ENCODE measurements at regions not wholly inside any gene's neighbourhood (a gene's known extent, or its start where the extent isn't known, plus 50 kb on each side); places are given as distances from the start of the nearest gene placed in this dataset.
"Not testable (repeated sequence)": the region's sequence is repeated elsewhere in the genome, so short reads cannot be mapped to it uniquely, and the experiment has no call there.

DNA sequence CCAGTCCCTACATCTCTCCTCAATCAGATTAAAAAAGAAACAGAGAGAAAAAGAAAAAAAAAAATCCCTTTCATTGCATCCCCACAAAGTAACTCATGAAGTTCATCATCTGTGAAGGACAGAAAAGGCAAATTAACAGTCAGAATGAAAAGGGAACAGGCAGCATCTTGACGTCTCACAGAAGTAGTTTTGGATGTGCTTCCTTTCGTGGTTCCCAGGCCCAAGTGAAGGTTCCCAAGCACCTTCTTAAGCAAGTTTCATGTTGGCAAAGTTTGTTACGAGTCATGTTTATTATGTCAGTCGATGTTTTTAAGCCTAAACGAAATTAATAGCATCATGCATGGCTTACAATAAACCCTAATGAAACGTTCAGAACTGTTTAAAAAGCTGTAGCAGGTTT, 475.2 kb downstream of the SETD4 start:
- in situ Hi-C loops (cut with MboI; ENCODE audit: low sequenced_read_pairs): no loop called here

DNA sequence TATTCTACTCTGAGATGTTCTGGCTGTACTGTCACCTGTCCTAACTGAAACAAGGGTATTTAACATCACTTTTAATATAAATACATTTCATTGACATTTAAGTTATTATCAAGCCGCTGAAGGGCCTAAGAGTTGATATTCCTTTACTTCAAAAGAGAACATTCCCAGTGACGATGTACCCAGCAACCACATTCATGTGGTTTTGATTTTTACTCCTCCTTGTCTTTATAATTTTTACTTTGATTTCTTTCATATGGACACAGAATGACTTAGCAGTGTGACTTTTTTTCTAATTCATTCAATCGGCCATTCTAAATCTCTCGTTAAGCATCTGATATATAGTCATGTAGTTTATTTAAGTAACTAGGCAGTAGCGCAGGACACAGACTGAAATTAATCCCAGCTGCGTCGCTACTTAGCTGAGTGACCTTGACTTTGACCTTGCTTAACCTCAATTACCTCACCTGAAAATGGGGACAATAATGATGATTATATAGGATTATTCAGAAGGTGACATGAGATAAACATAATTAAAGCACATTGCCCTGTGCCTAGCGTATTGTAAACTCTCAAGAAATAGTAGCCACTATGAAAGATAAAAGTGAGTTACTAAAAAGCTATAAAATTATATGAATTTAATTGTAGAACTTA, 476.6 kb downstream of the SETD4 start:
- in situ Hi-C loops (cut with MboI; ENCODE audit: low sequenced_read_pairs): no loop called here

DNA sequence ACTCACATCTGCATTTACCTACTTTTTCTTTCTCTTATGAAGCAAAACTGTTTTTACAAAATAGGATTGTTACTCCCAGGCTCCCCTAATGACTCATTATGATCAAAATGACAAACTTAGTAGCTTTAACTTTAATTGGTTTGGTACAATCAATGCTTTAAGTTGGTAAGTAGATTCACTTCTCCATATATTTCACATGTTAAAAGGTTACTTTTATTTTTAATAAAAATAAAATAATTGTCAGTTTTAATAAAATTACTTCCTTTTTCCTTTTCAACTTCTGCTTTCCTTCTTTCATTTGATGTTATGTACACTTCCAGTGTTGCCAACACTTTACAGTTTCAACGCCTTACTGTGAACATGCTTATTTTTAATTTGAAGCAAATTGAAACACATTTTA, 477.6 kb downstream of the SETD4 start:
- in situ Hi-C loops (cut with MboI; ENCODE audit: low sequenced_read_pairs): no loop called here

DNA sequence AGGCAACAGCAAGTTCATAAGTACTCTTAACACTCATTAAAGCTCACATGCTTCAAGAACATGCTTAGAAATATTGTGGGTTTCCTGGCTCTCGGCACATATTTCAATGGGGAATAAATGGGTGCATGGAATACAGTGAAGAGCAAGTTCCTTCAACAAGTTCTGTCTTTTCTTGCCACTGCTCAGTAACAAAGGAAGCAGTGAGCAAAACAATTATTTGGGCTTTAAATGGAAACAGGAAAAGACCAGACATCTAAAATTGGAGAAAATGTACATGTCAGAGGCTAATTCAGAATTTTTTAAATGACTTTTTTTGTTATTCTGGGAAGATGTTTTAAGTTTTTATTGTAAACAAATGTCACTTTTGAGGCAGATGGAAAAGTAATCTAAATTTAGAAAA, 478.7 kb downstream of the SETD4 start:
- in situ Hi-C loops (cut with MboI; ENCODE audit: low sequenced_read_pairs): no loop called here

DNA sequence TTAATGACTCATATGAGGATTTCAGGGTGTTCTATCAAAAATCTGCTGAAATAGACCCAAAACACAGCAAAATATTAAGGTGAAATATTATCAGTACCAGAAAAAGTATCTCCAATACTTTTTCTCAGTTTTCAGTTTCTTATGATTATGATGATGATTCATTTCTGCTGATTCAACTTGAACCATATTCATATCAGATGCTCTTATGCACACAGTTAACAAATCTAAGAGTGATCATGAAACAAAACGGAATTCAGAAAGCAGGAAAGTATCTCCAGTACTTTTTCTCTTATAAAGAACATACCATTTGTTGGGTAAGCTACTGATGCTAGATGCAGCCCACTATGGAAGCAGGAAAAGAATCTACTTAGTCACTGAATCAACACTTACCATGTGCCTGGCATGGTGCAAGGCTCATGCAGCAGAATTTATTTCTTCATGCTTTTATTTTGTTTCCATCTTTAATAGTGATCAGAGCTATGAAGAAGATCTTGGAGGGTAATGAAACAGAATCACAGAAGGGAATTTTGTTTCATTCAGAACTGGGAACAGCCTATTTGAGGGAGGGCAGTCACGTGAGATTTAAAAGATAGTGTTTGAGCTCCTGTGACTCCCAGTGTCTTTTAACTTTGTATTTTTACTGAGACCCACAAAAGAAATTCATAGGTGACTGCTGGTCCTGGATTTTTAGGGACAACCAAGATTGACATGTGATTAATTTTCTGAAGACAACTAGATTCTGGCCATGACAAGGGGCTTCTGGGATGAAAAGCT, 480.6 kb downstream of the SETD4 start:
- in situ Hi-C loops (cut with MboI; ENCODE audit: low sequenced_read_pairs): no loop called here

DNA sequence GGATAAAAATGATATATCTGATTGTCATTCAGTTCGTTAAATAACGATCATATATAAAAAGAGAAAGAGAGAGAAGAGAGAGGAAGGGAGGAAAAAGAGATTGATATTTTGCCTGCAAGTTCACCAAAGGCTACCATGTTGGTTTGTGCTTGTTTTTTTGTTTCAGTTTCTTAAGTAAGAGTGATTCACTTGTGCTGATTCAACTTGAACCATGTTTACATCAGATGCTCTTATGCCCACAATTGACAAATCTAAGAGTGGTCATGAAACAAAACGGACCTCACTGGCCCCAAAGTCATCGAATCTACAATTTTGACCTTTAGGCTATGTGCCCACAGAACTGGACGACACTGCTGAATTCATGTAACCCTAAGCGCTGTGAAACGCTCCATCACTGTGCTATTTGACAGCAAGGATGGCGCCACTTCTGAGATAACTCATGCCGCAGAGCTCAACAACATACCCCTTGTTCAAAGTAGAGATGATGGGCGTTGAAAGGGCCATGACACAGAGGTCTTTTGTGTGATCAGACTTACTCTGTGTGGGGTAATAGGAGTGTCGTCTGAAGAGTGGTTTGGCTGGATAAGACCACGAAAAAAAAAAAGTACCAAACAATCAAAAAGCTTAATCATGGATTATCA, 481.4 kb downstream of the SETD4 start:
- in situ Hi-C loops (cut with MboI; ENCODE audit: low sequenced_read_pairs): no loop called here

DNA sequence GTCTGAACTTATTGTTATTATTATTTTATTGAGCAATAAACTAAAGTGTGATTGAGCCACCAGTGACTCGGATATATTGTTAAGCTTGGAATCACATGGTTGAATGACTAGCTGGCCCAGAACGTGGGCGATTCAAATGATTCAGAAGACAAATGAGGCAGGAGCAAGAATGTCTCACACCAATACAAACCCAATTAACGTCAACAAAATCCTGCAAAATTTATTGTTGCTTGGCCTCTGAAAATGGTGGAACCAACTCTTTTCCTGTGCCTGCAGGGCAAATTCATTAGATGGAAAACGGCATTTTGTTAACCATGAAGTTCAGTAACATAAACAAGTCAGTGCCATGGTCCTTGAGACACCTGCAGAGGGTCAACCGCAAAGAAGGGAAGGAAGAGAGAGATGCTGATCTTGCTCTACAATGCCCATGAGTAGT, 482.0 kb downstream of the SETD4 start:
- in situ Hi-C loops (cut with MboI; ENCODE audit: low sequenced_read_pairs): no loop called here

DNA sequence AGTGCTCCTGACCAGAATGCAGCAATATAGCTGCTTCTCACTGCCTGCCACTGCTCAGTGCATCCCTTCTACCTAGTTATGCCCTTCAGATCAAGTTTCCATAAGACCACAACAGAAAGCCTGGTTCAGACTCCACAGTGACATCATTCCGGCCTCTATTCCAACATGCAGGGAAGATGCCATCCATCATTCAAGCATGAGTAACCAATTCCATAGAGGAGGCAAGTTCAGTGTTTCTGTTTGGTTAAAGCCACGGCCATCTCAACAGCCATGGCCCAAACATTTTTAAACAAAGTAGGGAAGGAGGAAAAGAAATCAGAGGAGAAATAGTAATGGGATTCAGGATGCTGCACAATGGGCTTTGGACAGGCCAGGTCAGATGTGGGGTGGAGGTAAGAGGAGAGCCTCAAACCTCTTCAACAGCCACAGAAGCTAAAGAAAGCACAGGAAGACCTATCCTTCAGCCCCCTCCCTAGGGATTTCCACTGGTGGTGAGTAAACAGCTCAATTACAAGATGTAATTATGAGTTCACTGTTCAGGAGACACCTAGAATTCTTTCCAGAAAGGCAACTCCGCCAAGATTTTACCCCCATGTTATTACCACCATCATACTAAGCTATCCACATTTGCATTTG, 484.9 kb downstream of the SETD4 start:
- in situ Hi-C loops (cut with MboI; ENCODE audit: low sequenced_read_pairs): no loop called here

DNA sequence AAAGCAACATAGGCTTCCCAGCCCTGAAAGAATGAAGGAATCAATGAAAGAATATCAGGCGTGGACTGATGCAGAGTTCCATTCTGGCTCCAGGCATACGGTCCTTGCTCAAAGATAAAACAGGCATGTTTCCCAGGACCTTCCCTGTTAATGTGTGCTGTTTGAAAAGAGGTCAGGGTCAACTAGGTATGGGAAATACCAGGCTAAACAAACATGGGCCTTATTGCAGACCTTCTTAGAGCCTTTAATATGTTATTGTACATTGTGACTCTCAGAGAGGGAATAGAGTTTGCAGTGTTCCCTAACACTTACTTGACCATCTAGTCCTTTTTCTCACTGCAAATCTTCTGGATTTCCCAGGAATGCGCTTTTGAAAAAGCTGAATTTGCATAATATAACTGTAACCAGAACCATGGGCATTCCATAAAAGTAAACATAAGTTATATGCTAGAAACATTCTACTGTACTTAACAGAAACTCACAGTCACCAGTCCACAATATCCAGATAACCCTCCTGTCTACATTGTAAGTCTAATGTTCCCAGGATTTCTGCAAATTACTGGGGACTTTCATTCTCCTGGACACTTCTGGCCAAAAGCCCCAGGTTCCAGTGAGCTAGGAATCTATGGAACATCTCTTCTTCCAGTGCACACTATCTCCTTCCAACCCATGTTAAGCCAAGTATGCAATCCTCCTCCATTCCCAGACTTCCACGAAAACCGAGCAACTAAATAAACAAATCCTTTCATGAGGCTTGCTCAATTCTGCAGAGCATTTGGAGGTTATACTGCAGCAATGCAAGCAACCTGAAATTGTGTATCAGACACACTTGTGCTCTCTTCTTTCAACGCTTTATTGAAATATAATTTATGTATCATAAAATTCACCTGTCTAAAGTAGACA, 486.6 kb downstream of the SETD4 start:
- in situ Hi-C loops (cut with MboI; ENCODE audit: low sequenced_read_pairs): no loop called here

DNA sequence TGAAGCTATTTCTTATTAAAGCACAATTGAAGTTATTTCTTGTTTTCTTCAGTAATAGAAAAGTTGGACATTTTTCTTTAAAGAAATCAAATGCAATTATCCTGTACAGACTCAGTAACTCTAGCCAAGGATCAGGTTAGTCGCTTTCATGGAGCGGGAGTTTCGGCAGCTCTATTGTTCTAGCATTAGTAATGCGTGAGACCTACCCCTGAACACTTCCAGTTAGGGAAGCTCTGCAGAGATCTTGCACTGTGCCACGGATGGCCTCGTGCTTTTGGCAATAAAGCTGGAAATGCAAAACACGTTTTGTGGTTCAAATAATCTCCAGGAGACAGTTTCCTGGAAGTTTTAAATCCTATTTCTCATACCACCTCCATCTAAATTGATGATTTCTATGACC, 488.4 kb downstream of the SETD4 start:
- in situ Hi-C loops (cut with MboI; ENCODE audit: low sequenced_read_pairs): no loop called here

DNA sequence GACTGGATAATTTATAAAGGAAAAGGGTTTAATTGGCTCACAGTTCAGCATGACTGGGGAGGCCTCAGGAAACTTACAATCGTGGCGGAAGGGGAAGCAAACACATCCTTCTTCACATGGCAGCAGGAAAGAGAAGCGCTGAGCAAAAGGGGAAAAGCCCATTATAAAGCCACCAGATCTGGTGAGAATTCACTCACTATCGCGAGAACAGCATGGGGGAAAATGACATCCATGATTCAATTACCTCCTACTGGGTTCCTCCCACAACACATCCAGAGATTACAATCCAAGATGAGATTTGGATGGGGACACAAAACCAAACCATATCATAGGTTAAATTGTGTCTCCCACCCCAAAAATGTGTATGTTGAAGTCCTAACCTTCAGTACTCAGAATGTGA, 491.7 kb downstream of the SETD4 start:
- in situ Hi-C loops (cut with MboI; ENCODE audit: low sequenced_read_pairs): no loop called here

DNA sequence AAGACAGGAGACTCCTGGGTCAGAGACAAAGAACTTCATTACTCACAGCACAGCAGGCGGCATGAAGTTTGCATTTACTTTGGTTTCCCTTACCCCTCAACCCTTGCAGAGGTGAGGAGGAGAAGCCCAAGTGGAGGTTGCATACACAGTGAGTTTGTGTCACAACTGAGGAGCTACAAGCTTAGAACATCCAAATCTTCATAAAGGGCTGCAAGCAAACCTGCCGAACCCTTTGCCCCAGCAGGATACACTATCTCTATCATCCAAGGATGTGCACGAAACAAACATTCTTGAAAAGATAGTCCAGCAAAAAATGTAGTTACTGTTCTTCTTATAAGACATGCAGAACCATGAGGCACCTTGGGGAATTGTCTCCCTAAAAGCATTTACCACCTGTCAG, 493.5 kb downstream of the SETD4 start:
- in situ Hi-C loops (cut with MboI; ENCODE audit: low sequenced_read_pairs): no loop called here

DNA sequence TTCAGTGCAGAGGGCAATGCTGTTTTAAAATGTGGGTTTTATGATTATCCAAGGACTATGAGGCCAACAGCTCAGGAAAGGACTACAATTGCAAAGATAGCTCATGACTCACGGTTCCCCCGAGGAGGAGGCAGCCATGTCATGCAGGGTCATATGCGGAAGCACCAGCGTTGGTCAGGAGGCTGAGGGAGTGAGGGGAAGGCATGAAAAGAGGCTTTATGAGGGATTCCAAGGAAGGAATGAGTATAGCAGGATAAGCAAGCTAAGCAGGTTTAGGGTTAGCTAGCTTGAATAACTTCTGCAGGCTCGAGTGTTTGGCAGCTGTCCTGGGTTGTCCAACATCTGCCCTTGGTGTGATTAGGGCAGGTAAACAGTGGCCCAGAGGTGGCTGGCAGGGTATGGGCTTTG, 495.1 kb downstream of the SETD4 start:
- in situ Hi-C loops (cut with MboI; ENCODE audit: low sequenced_read_pairs): no loop called here

DNA sequence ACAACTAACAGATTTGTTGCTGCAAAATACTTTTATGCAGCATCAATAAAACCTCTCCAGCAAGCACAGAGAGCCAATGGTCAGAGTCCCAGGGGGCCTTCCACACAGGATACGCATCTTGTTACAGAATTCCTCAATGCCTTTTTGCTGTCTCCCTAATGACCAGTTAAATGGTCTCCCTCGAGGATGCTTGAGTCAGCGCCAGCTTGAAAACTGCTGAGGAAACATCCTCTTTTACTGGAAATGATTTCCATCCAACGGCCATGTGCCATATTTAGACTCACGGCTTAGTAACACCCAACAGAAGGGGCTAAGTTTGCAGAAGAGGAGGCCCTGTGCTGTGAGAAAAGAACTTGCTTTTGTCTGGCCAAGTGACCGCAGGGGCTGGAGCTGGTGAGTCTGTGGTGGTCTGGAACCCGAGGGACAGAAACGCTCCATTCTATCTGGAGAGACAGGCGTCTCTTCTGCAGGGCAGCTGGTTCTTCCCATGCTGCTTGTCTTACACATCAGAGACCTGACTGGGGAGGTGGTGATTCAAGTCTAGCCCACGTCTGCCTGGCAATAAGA, 496.4 kb downstream of the SETD4 start:
- in situ Hi-C loops (cut with MboI; ENCODE audit: low sequenced_read_pairs): no loop called here

DNA sequence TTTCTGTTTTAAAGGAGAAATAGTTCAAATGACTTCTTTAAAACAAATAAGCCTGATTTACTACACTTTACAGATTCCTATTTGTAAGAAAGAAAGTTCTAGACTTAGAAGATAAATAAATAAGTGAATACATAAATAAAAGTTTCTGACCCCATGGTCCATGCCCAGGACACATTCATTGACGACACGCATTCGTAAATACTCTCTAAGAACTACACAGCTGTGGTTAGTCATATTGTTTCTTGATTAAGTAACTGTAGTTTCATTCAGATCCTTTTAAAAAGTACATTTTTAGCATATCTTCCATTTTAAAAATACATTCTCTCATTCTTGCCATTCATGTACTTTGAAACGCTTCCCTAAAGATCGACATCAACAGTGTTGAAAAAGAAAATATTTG, 497.4 kb downstream of the SETD4 start:
- in situ Hi-C loops (cut with MboI; ENCODE audit: low sequenced_read_pairs): no loop called here

DNA sequence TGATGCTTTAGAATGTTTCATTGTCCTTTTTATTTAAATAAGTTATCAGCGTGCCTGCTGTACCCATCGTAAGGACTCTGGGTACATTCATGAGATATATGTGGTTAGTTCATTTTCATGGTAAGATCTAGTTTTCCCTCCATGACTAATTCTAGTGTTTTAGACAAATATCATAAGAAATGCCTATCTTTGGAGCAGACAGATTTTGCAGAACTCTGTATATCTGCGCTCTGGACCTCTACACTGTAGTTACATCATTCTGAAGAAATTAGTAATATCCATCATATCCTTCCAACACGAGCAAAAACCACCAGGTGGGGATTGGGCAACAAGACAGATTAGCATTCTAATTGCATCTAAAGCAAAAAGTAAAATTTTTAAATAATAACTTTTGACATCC, 499.2 kb downstream of the SETD4 start:
- in situ Hi-C loops (cut with MboI; ENCODE audit: low sequenced_read_pairs): no loop called here

DNA sequence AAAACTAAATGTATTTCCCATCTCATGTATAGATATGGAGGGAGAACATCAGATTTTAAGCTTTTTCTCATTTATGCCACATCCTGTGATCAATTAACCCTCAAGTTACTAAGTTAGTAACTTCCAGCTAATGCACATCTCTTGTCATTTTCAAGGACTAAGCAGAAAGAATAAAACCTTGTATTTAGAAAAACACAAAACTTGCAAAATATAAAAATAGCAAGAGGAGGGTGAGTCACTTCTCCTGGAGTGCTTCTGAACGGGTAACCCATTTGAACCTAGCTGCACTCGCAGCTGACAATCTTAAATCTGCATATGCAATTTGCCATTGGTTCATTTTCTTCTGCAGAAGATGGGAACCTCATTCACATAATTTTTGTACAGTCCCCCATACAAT, 500.5 kb downstream of the SETD4 start:
- in situ Hi-C loops (cut with MboI; ENCODE audit: low sequenced_read_pairs): no loop called here

DNA sequence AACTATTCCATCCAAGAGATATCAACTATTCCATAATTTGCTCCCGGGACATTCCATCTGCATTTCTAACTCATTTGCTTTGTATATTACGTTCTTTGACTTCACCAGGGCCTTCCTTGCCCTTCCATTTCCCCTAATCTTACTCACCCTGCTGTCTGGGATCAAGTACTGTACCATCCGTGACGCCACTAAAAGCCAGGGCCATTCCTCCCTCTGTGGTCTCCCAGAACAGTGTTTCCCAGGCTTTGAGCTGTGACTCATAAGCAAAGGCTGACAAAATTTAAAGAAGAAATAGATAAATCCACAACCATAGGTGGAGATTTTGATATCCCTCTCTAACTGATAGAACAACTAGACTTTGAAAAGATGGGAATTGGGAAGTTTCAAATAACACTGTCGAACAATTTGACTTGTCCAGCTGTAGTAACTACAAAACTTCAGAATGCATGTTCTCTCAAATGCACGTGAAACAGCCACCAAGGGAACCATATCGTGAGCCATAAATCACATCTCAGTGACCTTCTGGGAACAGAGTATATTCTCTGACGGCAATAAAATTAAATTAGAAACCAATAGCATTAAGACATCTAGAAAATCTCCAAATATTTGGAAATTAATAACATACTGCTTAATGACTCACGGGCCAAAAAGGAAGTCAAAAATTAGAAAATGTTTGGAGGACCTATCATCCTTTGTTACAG, 501.0 kb downstream of the SETD4 start:
- in situ Hi-C loops (cut with MboI; ENCODE audit: low sequenced_read_pairs): no loop called here

DNA sequence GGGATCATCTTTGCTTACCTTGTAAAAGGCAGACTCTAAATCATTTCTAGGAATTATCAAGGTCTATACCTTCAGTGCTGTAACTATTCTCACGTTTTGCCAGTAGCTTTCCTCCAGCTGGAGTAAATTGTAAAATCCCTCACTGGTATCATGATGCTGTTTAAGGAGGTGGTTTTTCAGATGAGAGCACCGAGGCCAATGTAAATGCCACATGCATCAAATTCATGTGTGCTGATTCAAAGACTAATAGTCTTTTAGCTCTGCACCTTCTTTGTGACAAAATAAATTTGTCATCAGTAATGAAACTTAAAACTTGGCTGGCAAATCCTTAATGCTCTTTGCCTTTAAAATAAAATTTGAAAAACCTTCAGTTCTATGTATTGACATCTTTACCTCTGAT, 503.8 kb downstream of the SETD4 start:
- in situ Hi-C loops (cut with MboI; ENCODE audit: low sequenced_read_pairs): no loop called here

DNA sequence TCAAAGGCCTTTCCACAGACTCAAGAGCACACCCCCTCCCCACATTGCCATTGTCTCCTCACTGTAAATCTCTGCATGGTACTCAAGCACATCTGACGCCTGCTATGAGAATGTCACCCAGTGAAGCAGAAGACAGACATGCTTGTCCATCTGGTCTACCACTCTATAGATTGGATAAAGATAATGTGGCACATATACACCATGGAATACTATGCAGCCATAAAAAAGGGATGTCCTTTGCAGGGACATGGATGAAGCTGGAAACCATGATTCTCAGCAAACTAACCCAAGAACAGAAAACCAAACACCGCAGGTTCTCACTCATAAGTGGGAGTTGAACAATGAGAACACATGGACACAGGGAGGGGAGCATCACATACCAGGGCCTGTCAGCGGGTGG, 503.4 kb upstream of the RUNX1 start:
- in situ Hi-C loops (cut with MboI; ENCODE audit: low sequenced_read_pairs): not testable (repeated sequence)
